GM19025 (cell line): ENCODE measurements at regions not wholly inside any gene's neighbourhood (a gene's known extent, or its start where the extent isn't known, plus 50 kb on each side); places are given as distances from the start of the nearest gene placed in this dataset.

Source experiments
- ATAC-seq: cut with Tn5 transposase; IDR thresholded peaks from one replicate; pipeline ENCODE4 v1.9.1; 2021; ENCODE audit warnings: mild to moderate bottlenecking, low read depth, moderate library complexity; ENCODE audit not compliant: unreplicated experiment

GRCh38 chr4:177923888-177924287, 481.7 kb upstream of the AGA start:
- ATAC-seq = no peak

GRCh38 chr4:177937041-177937440, 494.8 kb upstream of the AGA start:
- no peak for ATAC-seq

GRCh38 chr4:177938226-177938625, 496.0 kb upstream of the AGA start:
- ATAC-seq = no peak

GRCh38 chr4:177945268-177945667, 503.0 kb upstream of the AGA start:
- ATAC-seq = no peak

GRCh38 chr4:177947607-177948006, 505.4 kb upstream of the AGA start:
- no peak for ATAC-seq

GRCh38 chr4:177948853-177949252, 506.6 kb upstream of the AGA start:
- ATAC-seq = no peak

GRCh38 chr4:177951026-177951425, 508.8 kb upstream of the AGA start:
- ATAC-seq = no peak

- no peak for ATAC-seq
These were observed 510.5 kb upstream of the AGA start for GRCh38 chr4:177952723-177953122.

- no peak for ATAC-seq
These were observed 515.5 kb upstream of the AGA start for GRCh38 chr4:177957596-177958360.

- ATAC-seq = no peak
These were observed 518.3 kb upstream of the AGA start for GRCh38 chr4:177960566-177960965.

GRCh38 chr4:177961761-177962380, 519.6 kb upstream of the AGA start:
- no peak for ATAC-seq

GRCh38 chr4:177964061-177964460, 521.8 kb upstream of the AGA start:
- no peak for ATAC-seq

- no peak for ATAC-seq
These were observed 522.5 kb upstream of the AGA start for GRCh38 chr4:177964693-177965168.

- no peak for ATAC-seq
These were observed 525.1 kb upstream of the AGA start for GRCh38 chr4:177967328-177967727.

GRCh38 chr4:177968817-177969442, 526.7 kb upstream of the AGA start:
- ATAC-seq = no peak

GRCh38 chr4:177974461-177974860, 532.2 kb upstream of the AGA start:
- ATAC-seq = no peak

GRCh38 chr4:177975315-177975987, 533.2 kb upstream of the AGA start:
- no peak for ATAC-seq

- no peak for ATAC-seq
These were observed 544.0 kb upstream of the AGA start for GRCh38 chr4:177986236-177986635.

- ATAC-seq = no peak
These were observed 545.7 kb upstream of the AGA start for GRCh38 chr4:177987896-177988295.

GRCh38 chr4:177989503-177990201, 547.4 kb upstream of the AGA start:
- ATAC-seq = no peak
